Astrocyte of the spinal cord (primary cell): ENCODE measurements at regions not wholly inside any gene's neighbourhood (a gene's known extent, or its start where the extent isn't known, plus 50 kb on each side); places are given as distances from the start of the nearest gene placed in this dataset.

Experiments
- DNase-seq: peaks from one replicate; pipeline ENCODE4 v3.0.0; 2011; ENCODE audit warnings: low read depth, low spot score
- H3K4me3 ChIP-seq: 2 replicates; pipeline ENCODE4 v1.5.1; 2011; ENCODE audit warnings: low read depth, mild to moderate bottlenecking, low read length, moderate library complexity
- in situ Hi-C: cut with HindIII; loops from 2 replicates; pipeline ENCODE4 v1.10.0; 2017; ENCODE audit warnings: low sequenced_read_pairs
- TF ChIP-seq, protein P1 (sequence below): IDR thresholded peaks from 2 replicates; pipeline ENCODE4 v1.5.1; 2012; ENCODE audit warnings: low read depth, mild to moderate bottlenecking, low read length, inconsistent platforms

DNA sequence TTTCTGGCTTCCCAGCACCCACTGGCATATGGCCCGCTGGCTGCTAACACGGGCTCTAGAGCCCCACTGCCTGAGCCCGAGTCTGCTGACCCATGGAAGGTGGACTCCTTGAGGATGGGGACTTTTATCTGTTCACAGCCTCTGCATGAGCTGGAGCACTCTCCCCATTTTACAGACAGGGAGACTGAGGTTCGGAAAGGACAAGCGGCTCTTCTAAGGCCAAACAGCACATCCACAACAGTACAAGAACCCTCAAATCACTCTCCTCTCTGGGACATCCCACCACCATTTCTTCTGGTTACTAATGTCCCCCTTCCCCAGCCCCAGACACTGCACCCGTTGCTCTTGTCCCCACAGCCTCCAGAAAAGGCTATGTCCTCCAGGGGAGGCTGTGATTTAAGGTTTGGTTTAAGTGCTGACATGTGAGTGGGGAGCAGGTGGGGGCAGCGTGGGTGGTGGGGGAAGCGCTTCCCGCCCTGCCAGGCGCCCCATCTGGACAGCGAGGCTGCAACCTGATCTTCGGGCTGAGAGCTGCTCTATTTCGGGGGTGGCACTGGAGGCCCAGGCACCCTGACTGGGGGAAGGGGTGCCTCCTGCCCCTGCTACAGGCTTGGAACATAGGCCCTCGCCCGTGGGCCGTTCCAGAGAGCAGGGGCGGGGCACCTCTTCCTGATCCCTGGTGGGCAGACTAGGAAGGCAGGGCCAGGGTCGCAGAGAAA lies 104.8 kb upstream of the WNT4 start:
- H3K4me3 ChIP-seq, result no peak overlapping the region
- no peak for DNase-seq
- in situ Hi-C loops, result no loop called here
- TF ChIP-seq, protein P1, sequence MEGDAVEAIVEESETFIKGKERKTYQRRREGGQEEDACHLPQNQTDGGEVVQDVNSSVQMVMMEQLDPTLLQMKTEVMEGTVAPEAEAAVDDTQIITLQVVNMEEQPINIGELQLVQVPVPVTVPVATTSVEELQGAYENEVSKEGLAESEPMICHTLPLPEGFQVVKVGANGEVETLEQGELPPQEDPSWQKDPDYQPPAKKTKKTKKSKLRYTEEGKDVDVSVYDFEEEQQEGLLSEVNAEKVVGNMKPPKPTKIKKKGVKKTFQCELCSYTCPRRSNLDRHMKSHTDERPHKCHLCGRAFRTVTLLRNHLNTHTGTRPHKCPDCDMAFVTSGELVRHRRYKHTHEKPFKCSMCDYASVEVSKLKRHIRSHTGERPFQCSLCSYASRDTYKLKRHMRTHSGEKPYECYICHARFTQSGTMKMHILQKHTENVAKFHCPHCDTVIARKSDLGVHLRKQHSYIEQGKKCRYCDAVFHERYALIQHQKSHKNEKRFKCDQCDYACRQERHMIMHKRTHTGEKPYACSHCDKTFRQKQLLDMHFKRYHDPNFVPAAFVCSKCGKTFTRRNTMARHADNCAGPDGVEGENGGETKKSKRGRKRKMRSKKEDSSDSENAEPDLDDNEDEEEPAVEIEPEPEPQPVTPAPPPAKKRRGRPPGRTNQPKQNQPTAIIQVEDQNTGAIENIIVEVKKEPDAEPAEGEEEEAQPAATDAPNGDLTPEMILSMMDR, result no peak

DNA sequence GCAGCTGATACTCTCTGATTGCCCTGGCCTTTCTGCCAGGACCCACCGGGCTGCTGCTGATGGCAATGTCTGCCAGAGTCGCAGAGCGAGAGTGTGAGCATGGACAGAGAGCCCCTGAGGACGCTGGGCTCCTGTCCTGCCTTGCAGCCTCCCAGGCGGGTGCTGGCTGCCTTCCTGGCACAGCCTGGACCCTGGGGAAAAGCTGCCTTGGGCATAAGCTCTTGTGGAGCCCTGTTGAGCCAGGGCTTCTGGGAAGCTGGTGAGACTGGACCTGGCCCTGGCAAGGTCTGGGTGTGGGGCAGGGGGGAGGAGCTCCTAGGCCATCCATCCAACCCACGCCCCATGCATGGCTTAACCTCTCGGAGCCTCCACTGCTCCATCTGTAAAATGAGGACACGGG lies 105.8 kb upstream of the WNT4 start:
- in situ Hi-C loops, result no loop called here
- no peak for DNase-seq
- TF ChIP-seq, protein P1, result no peak

DNA sequence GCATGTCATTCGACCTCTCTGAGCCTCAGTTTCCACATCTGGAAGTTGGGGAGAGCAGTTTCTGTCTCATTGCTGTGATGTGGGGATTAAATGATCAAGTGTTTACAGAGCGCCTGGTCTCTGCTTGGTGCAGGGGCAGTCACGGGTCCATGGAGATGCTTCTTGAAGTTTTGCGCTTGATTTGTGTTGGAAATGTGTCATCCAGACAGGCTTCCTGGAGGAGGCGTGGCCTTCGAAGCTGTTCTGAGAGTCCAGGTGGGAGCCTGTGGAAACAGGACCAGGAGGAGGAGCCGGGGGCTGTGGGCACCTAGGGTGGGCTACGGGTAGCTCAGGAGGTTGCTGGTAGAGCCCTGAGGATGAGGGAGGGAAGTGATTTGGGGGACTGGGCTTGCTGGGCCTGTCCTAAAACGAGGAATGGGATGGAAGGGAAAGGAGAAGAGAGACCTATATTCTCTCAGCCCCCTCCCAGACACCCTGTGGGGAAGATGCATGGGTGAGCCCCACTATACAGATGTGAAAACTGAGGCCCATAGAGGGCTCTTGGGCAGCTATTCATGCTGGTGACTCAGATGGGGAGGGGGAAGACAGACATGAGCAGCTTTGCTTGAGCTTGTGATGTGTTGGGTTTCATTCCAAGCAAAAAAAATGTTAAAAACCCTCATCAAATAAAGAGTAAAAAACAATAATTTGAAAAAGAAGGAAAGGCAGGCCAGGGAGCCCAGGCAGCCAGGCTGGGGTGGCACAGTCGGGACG lies 107.2 kb upstream of the WNT4 start:
- no peak overlapping the region for H3K4me3 ChIP-seq
- TF ChIP-seq, protein P1, result no peak
- in situ Hi-C loops, result no loop called here
- no peak for DNase-seq

More for the DNA sequence above, 105.8 kb upstream of the WNT4 start:
- H3K4me3 ChIP-seq, result no peak overlapping the region

DNA sequence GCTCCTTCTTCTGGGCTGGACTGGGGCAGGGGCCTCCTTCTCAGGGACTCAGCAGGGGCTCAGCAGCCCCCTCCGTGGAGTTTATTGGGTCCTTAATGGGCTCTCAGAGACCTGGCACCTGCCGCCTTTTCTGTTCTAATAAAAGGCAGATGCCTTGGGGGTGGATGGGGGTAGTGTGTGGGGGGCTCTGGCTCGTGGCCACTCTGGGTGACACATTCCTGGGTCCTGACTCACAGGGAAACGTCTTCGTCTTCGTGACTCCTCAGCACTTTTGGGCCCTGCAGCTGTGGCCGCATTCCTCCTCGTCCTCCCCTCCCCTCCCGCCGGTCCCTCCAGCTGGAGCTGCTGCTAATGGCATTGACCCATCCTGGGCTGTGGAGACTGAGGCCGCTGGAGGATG lies 107.8 kb upstream of the WNT4 start:
- in situ Hi-C loops, result no loop called here
- TF ChIP-seq, protein P1, result no peak

DNA sequence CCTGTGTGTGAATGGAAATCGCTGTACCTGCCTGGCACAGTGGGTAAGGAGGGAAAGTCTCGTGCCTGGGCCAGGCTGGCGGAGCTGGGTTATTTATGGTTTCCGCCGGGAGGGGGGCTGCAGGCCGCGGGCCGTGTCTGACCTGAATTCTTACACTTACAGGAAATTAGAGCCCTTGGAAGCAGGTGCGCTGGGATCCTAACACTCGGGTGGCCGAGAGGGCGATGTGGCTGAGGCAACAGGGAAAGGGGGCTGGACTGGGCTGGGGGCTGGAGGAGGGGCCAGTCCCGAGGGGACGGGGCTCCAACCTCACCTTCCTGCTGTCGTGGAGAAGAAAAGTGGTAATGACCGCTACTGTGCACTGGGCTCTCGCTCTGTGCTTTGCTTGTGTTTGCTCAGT lies 109.4 kb upstream of the WNT4 start:
- H3K4me3 ChIP-seq, result no peak overlapping the region
- in situ Hi-C loops, result no loop called here
- DNase-seq, result no peak
- TF ChIP-seq, protein P1, result no peak

More for the DNA sequence above, 107.8 kb upstream of the WNT4 start:
- H3K4me3 ChIP-seq, result no peak overlapping the region
- DNase-seq, result no peak

DNA sequence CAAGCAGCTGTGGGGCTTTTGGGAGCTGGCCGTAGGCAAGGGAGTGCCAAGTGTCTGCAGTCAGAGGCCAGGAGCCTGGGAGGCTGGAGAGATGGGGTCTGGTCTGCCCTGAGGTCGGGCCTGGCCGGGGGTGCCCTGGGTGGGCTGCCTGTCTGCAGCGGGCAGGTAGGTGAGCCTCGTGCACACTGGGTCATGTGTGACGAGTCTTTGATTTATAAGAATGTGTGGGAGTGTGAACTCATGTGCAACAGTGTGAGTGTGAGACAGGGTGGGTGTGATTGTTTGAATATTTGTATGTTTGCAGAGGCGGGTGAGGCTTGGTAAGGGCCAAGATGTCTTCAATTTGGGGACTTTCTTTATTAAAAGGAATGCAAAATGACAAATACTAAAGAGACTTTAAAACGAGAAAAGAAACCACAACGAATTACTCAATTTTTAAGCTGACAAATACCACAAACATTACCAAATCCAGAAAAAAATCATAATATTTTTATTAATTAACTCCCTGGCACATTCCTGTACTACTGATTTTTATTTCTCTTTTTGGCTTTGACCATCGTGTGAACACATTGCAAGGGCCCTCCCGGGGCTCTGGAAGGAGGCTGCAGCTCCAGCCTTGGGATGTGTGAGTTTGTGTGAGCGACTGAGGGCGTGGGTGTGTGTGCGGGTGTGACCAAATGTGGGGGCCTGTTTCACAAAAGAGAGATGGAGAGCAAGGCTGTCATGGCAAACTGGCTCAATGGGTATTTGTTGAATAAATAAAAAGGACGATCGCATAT lies 110.3 kb upstream of the WNT4 start:
- H3K4me3 ChIP-seq, result no peak overlapping the region
- in situ Hi-C loops, result no loop called here
- TF ChIP-seq, protein P1, result no peak
- DNase-seq, result no peak
